ENCODE measurements at regions not wholly inside any gene's neighbourhood (a gene's known extent, or its start where the extent isn't known, plus 50 kb on each side); places are given as distances from the start of the nearest gene placed in this dataset.
"Not testable (repeated sequence)": the region's sequence is repeated elsewhere in the genome, so short reads cannot be mapped to it uniquely, and the experiment has no call there.

DNA sequence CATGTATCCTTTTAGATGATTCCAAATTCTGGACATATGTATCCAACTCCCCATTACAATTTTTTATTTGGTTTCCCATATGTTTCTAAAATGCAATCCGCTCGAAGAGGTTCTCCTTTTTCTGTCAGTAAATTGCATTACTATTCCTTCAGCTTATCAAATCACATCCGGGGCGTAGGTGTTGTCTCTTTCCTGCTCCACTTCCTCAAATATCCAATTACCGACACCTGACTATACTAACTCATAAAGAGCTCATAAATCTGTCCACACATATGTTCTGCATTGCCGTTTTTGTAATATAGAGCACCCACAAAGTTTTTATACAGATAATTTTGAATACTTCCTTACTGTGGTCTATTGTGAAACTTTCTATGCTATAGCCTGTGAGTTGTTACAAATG is 63.1 kb upstream of the HSFY2 start:
- TF ChIP-seq, protein P1, sequence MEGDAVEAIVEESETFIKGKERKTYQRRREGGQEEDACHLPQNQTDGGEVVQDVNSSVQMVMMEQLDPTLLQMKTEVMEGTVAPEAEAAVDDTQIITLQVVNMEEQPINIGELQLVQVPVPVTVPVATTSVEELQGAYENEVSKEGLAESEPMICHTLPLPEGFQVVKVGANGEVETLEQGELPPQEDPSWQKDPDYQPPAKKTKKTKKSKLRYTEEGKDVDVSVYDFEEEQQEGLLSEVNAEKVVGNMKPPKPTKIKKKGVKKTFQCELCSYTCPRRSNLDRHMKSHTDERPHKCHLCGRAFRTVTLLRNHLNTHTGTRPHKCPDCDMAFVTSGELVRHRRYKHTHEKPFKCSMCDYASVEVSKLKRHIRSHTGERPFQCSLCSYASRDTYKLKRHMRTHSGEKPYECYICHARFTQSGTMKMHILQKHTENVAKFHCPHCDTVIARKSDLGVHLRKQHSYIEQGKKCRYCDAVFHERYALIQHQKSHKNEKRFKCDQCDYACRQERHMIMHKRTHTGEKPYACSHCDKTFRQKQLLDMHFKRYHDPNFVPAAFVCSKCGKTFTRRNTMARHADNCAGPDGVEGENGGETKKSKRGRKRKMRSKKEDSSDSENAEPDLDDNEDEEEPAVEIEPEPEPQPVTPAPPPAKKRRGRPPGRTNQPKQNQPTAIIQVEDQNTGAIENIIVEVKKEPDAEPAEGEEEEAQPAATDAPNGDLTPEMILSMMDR (IDR thresholded peaks at IDR 0.05 in 2 of 3, conservative IDR thresholded peaks at IDR 0.05 in 1 of 3; ENCODE audit: borderline replicate concordance in 1 of 3, insufficient read depth in 1 of 3, low read depth in 2 of 3, low read length in 2 of 3), result not testable (repeated sequence)
- TF ChIP-seq CEBPB (IDR thresholded peaks at IDR 0.05; ENCODE audit: low read depth); POLR2A (IDR thresholded peaks at IDR 0.05; ENCODE audit: borderline replicate concordance, extremely low read depth, insufficient read depth, insufficient read length); EZH2 (IDR thresholded peaks at IDR 0.05); SIN3A (IDR thresholded peaks at IDR 0.05; ENCODE audit: low read depth); REST (IDR thresholded peaks at IDR 0.05; ENCODE audit: low read depth); TCF7L2 (IDR thresholded peaks at IDR 0.05; ENCODE audit: borderline replicate concordance, extremely low read depth, insufficient read depth, insufficient read length); SRF (IDR thresholded peaks at IDR 0.05; ENCODE audit: low read depth); POLR2AphosphoS5 (IDR thresholded peaks at IDR 0.05; ENCODE audit: low read depth, low read length); EGR1 (IDR thresholded peaks at IDR 0.05; ENCODE audit: low read depth): not testable (repeated sequence)
- TF ChIP-seq, protein P2, sequence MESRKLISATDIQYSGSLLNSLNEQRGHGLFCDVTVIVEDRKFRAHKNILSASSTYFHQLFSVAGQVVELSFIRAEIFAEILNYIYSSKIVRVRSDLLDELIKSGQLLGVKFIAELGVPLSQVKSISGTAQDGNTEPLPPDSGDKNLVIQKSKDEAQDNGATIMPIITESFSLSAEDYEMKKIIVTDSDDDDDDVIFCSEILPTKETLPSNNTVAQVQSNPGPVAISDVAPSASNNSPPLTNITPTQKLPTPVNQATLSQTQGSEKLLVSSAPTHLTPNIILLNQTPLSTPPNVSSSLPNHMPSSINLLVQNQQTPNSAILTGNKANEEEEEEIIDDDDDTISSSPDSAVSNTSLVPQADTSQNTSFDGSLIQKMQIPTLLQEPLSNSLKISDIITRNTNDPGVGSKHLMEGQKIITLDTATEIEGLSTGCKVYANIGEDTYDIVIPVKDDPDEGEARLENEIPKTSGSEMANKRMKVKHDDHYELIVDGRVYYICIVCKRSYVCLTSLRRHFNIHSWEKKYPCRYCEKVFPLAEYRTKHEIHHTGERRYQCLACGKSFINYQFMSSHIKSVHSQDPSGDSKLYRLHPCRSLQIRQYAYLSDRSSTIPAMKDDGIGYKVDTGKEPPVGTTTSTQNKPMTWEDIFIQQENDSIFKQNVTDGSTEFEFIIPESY (IDR thresholded peaks at IDR 0.05; ENCODE audit: extremely low read depth, insufficient replicate concordance, low read length), result not testable (repeated sequence)
